HCT116 (cell line): ENCODE measurements at regions not wholly inside any gene's neighbourhood (a gene's known extent, or its start where the extent isn't known, plus 50 kb on each side); places are given as distances from the start of the nearest gene placed in this dataset.

Source experiments
- CTCF ChIP-seq, 3 experiments: fragments of 200-600 bp in 1 of 3; sonication (generic) in 1 of 3; IDR thresholded peaks in 2 of 3; conservative IDR thresholded peaks in 1 of 3; 2 replicates each; pipeline ENCODE4 v1.5.1; 2012 to 2017; ENCODE audit warnings: low read depth in 2 of 3, low read length in 2 of 3, antibody characterized with exemption in 1 of 3, borderline replicate concordance in 1 of 3, control low read depth in 1 of 3, mild to moderate bottlenecking in 1 of 3, mixed read lengths in 1 of 3, mixed run types in 1 of 3, moderate library complexity in 1 of 3; ENCODE audit not compliant: insufficient read depth in 1 of 3
- EZH2 ChIP-seq: fragments of 200-600 bp; sonication (generic); IDR thresholded peaks from 2 replicates; pipeline ENCODE4 v1.6.1; 2017; ENCODE audit warnings: antibody characterized with exemption, mixed run types
- FOSL1 ChIP-seq: IDR thresholded peaks from 2 replicates; pipeline ENCODE4 v1.6.1; 2012; ENCODE audit warnings: low read depth
- POLR2AphosphoS5 ChIP-seq: IDR thresholded peaks from 2 replicates; pipeline ENCODE4 v1.6.1; 2011; ENCODE audit warnings: mild to moderate bottlenecking, low read depth, low read length, moderate library complexity
- REST ChIP-seq: IDR thresholded peaks from 2 replicates; pipeline ENCODE4 v1.6.1; 2012; ENCODE audit warnings: low read depth

- TF ChIP-seq REST = no peak
- TF ChIP-seq CTCF (IDR thresholded peaks at IDR 0.05 in 2 of 3, conservative IDR thresholded peaks at IDR 0.05 in 1 of 3; ENCODE audit: borderline replicate concordance in 1 of 3, insufficient read depth in 1 of 3, low read depth in 2 of 3, low read length in 2 of 3) = no peak
- TF ChIP-seq EZH2 = no peak
- no peak for TF ChIP-seq FOSL1
- TF ChIP-seq POLR2AphosphoS5 = no peak
Observed at GRCh38 chr9:25602400-25603044, 75.7 kb downstream of the TUSC1 start.
